GM21360 (cell line): ENCODE measurements at regions not wholly inside any gene's neighbourhood (a gene's known extent, or its start where the extent isn't known, plus 50 kb on each side); places are given as distances from the start of the nearest gene placed in this dataset.
"Not testable (repeated sequence)": the region's sequence is repeated elsewhere in the genome, so short reads cannot be mapped to it uniquely, and the experiment has no call there.

Source experiments
- ATAC-seq: cut with Tn5 transposase; IDR thresholded peaks from one replicate; pipeline ENCODE4 v1.9.1; 2021; ENCODE audit warnings: mild to moderate bottlenecking, moderate library complexity; ENCODE audit not compliant: unreplicated experiment

DNA sequence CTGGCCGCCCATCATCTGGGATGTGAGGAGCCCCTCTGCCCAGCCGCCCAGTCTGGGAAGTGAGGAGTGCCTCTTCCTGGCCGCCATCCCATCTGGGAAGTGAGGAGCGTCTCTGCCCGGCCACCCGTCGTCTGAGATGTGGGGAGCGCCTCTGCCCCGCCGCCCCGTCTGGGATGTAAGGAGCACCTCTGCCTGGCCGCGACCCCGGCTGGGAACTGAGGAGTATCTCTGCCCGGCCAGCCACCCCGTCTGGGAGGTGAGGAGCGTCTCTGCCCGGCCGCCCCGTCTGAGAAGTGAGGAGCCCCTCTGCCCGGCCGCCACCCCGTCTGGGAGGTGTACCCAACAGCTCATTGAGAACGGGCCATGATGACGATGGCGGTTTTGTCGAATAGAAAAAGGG, 211.4 kb downstream of the ANAPC1 start:
- ATAC-seq: not testable (repeated sequence)

GRCh38 chr2:111673526-111673925, 210.5 kb downstream of the ANAPC1 start:
- no peak for ATAC-seq

- ATAC-seq: no peak
These were observed 208.4 kb downstream of the ANAPC1 start for GRCh38 chr2:111675419-111676194.

- no peak for ATAC-seq
These were observed 207.6 kb downstream of the ANAPC1 start for GRCh38 chr2:111676291-111676822.

- ATAC-seq: no peak
These were observed 205.8 kb downstream of the ANAPC1 start for GRCh38 chr2:111678161-111678560.

DNA sequence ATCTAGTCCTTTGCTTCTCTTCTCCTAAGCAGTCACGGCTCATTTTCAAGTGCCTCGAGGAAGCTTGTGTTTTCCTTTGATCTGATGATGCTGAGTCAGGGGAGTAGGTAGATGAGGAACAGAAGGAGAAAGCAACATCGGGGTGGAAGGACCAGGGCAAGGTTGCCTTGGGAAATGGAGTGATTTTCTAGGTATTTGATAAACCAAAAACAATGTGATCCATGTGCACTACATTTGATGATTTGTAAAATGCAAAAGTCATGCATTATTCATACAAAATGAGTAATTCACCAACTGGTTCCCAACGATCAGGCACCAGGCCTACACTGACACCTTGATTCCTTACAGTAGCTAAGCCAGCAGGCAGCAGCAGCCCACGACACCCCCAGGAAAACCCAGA, 205.3 kb downstream of the ANAPC1 start:
- no peak for ATAC-seq

DNA sequence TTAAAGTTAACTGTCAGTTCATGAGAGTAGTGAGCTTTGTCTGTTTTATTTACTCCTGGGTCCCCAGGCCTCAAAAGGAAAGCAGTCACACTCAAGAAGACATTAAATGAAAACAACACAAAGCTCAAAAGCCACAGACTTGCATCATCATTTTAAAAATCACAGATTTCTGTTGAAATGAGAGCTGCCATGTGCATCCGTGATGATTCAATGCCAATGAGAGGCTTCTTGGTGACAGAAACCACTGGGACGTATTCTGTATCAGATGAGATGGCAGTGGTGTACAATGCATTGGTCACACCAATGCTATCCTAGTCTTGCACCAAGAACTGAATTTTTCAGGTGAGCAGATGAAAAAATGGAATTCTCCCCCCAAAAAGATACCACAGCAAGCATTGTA, 204.8 kb downstream of the ANAPC1 start:
- no peak for ATAC-seq

DNA sequence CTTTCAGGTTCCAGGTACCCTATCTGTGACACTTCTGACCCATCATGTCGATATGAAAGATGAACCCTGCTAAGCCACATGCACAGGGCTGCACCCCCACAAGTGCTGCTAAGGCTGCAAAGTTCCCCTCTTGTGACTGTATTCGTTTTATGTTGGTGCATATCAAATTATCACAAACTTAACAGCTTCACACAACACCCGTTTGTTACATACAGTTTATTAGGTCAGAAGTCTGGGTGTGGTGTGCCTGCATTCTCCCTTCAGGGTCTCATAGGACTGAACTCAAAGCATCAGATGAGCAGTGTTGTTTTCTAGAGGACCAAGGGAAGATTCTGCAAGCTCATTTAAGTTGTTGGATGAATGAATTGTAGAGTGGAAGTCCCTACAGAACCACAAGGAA, 199.4 kb downstream of the ANAPC1 start:
- ATAC-seq: no peak

- no peak for ATAC-seq
These were observed 198.7 kb downstream of the ANAPC1 start for GRCh38 chr2:111685342-111685741.

- ATAC-seq: no peak
These were observed 197.0 kb downstream of the ANAPC1 start for GRCh38 chr2:111686994-111687393.

GRCh38 chr2:111687911-111688310, 196.1 kb downstream of the ANAPC1 start:
- no peak for ATAC-seq

GRCh38 chr2:111688482-111688881, 195.5 kb downstream of the ANAPC1 start:
- no peak for ATAC-seq

DNA sequence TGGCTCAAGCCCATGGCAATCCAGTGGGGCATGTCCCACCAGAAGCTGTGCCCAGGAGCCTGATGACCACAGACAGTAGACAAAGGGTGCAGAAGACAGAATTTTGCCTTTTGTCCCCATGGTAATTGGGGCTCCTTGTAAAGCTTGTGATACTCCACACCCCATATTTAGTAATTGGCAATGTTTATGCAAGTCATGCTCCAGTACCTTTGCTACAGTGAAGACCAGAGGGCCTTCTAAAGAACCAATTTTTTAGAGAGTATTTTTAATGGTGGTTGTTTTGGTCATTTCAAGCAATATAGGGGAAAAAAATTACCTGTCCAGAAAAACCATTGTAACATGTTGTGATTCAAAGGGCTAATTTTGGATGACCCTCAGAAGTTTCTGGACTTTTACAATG, 194.8 kb downstream of the ANAPC1 start:
- no peak for ATAC-seq

- ATAC-seq: no peak
These were observed 194.1 kb downstream of the ANAPC1 start for GRCh38 chr2:111689941-111690340.

DNA sequence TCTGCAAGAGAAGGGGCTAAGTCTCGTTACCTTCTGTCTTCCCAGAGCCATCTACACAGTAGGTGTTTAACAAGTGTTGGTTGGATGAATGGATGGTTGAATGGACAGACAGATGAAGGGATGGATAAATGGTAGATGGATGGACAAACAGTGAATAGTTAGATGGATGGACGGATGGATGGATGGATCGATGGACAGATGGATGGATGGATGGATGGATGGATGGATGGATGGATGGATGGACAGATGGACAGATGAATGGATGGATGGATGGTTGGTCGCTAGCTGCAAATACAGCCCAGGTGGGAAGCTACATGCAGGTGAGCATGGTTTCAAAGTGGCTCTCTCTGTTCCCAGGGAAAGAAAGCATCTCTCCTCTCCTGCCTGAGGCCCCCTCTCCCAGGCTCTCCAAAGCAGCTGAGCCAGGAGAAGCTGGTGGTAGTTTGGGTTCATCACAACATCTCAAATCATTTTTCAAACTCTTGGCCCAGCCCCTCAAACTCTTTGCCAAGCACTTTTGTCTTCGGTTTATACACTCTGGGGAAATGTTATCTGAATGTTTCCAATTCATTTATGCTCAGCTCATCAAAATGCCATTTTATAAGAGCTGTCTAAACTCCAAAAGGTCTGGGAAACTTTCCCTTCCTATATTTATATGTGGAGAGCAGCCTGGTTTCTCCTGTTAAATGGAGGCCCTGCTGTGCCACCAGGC, 192.7 kb downstream of the ANAPC1 start:
- ATAC-seq: no peak

DNA sequence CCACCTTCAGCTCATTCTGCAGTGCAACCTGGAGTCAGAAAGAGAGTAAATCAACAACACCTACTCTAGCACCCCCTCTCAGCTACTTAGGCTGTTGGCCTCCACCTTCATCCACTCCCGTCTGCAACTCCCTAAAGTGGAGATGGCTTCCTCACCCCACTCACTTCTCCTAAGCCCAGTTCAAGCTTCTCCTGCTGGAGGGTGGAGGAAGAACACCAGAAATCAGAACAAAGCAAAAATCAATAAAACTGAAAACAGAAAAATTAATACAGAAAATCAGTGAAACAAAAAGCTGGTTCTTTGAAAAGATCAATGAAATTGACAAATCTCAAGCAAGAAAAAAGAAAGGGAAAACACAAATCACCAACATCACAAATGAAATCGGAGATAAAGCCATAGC, 191.7 kb downstream of the ANAPC1 start:
- no peak for ATAC-seq

DNA sequence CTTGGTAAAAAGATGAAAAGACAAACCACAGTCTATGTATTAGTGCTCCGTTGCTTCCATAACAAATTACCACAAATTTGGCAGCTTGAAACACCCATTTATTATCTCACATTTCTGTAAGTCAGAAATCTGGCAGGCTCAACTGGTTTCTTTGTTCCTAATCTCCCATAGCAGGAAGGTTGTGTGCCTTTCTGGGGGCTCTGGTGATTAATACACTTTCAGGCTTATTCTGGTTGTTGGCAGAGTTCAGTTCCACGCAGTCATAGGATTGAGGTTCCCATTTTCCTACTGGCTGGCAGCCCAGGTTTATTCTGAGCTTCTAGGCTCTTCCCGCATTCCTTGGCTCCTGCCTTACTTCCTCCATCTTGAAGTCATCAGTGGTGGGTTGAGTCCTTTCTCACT, 189.3 kb downstream of the ANAPC1 start:
- no peak for ATAC-seq

DNA sequence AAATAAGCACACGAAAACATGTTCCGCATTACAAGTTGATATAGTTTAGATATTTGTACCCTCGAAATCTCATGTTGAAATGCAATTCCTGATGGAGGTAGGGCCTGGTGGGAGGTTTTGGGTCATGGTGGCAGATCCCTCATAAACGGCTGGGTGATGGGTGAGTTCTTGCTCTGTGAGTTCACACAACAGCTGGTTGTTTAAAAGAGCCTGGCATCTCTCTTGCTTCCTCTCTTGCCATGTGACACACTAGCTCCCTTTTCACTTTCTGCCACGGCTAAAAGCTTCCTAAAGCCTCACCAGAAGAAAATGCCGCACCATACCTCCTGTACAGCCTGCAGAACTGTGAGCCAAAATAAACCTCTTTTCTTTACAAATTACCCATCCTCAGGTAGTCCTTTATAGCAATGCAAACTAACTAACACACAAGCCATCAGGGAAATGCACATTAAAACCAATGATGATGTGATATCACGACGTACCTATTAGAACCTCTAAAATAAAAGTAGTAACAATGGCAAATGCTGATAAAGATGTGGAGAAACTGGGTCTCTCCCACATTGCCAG, 188.5 kb downstream of the ANAPC1 start:
- ATAC-seq: no peak

GRCh38 chr2:111696226-111696625, 187.8 kb downstream of the ANAPC1 start:
- no peak for ATAC-seq

- no peak for ATAC-seq
These were observed 186.4 kb downstream of the ANAPC1 start for GRCh38 chr2:111697560-111697959.

- no peak for ATAC-seq
These were observed 185.9 kb downstream of the ANAPC1 start for GRCh38 chr2:111698089-111698488.
